ENCODE measurements at regions not wholly inside any gene's neighbourhood (a gene's known extent, or its start where the extent isn't known, plus 50 kb on each side); places are given as distances from the start of the nearest gene placed in this dataset.
"Not testable (repeated sequence)": the region's sequence is repeated elsewhere in the genome, so short reads cannot be mapped to it uniquely, and the experiment has no call there.

- DNase-seq (no peak), ATAC-seq (no peak)
Measured at GRCh38 chr3:194189243-194189791, 53.4 kb downstream of the HES1 start.

DNA sequence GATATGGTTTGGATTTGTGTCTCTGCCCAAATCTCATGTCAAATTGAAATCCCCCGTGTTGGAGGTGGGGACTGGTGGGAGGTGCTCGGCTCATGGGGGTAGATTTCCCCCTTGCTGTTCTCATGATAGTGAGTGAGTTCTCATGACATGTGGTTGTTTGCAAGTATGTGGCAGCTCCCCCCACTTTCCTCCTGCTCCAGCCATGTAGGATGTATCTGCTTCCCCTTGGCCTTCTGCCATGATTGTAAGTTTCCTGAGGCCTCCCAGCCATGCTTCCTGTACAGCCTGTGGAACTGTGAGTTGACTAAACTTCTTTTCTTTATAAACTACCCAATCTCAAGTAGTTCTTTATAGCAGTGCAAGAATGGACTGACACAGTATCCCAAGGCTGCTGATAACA lies 55.9 kb downstream of the HES1 start:
- not testable (repeated sequence) for DNase-seq, ATAC-seq

GRCh38 chr3:194194051-194194756 lies 58.3 kb downstream of the HES1 start:
- peak; percentile 52 for ATAC-seq
- DNase-seq, result peak; percentile 15

DNA sequence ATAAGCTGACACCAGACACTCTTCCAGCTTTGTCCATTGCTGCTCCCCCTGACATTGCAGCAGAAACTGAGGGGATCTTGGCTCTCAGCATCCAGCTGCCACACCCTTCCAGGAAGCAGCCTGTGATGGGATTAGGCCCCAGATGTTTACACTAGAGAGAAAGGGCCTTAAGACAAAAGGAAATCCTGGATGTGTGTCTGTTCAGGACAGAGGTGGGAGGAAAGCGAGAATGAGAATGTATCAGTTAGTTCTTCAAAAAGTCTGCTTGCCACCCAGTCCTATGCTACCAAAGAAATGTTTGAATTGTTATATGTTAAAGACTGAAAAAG lies 58.8 kb downstream of the HES1 start:
- DNase-seq (no peak), ATAC-seq (no peak)

DNA sequence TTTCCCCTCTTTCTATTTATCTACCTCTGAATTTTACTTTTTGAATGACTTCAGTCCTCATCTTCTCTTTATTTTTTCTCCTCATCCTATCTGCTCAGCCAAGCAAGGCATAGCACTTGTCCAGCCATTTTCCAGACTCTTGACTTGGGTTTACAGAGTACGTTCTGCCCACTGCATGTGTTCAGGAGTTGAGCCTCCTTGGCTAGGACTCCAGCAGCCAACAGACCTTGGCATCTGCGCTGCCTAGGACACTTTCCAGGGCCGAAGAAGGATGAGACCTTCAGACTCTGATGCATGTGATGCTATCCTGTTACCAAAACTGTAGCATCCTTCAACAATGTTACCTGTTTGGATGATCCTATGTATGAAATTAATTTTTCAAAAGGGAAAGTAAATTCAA lies 59.7 kb downstream of the HES1 start:
- ATAC-seq (no peak), DNase-seq (no peak)

GRCh38 chr3:194196876-194197275 lies 60.9 kb downstream of the HES1 start:
- ATAC-seq (no peak), DNase-seq (no peak)

DNA sequence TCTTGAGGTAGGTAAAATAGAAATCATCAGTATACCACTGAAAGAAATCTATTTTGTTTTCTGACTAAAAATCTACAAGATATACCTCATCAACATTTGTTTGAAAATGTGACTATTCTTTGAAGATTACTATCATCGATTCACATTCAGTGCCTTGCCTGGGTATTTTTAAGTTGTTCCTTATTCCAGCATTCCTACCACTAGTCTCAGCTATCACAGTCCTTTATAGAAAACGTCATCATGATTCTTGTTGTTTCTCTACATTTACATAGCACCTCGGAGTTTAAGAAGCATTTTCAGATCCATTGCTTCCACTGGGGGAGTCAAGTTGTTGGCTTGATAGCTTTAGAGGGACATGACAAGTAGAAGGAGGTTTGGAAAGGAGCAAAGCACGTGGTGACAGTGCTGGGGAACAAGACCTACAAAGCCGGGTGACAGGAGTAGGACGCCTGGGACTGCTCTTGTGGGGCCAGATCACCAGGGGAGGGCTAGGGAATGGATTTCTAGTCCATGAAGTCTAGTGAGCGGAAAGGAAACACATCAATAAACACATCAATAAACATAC lies 61.5 kb downstream of the HES1 start:
- ATAC-seq, result no peak

DNA sequence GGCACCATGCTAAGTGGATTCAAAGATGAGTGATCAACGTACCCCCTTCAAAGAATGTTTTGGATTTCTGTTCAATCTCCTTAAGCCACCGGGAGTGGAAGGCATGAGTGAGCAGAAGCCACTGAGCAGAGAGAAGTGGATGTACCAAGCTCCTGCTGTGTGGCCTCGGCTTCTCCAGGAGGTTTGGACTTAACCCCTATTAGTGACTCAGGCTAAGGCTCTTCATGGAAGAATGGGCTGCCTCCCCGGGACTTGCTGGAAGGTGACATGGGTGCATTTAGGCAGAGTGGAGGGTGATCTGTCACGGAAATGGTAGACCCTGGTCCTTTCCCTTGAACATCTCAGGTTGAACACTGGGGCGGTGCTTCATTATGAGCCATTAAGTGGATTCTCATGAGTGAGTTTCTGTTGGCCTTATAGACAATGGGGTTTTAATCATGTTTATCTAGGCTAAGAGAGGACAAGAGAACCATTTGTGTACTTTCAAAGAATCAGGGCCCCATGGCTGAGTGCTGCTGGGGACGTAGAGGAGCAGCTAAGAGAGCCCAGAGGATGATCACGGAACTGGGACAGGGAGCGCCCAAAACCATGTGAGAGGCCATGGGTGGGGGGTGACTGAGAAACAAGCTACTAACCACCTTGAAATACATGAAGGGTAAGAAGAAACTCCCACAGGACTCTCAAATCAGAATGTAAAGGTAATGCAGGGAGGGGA lies 62.2 kb downstream of the HES1 start:
- no peak for ATAC-seq
- DNase-seq, result no peak

More for the DNA sequence above, 61.5 kb downstream of the HES1 start:
- no peak for DNase-seq

- no peak for DNase-seq
- no peak for ATAC-seq
Measured at GRCh38 chr3:194198938-194199337, 63.0 kb downstream of the HES1 start.

DNA sequence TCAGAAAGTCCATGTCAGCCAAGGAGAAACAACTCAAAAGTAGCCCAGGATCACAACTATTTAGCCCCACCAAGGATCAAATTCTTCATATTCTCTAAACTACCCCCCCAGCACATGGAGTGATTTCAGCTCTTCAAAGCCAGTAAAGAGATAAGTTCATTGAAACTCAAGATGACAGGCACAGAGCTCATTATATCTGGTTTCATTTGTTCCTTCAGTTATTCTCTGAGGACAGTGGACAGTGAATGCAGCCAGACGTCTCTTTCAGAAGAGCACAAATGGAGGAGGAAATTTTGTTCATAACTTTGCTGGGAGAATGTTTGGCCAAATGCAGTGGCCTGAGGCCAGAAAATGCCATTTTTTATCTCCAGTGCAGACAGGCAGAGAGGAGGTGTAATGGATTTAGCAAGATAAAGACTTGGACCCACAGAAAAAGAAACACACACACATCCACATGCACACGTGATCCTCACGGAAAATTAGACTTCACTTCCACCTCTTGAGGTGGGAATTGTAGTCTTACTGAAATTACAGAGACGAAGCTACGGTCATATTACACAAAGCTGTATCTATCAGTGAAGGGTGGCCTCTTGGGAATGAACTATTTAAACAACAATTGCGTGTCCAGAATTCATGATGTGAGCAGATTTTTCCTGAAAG lies 64.6 kb downstream of the HES1 start:
- DNase-seq (no peak), ATAC-seq (no peak)

DNA sequence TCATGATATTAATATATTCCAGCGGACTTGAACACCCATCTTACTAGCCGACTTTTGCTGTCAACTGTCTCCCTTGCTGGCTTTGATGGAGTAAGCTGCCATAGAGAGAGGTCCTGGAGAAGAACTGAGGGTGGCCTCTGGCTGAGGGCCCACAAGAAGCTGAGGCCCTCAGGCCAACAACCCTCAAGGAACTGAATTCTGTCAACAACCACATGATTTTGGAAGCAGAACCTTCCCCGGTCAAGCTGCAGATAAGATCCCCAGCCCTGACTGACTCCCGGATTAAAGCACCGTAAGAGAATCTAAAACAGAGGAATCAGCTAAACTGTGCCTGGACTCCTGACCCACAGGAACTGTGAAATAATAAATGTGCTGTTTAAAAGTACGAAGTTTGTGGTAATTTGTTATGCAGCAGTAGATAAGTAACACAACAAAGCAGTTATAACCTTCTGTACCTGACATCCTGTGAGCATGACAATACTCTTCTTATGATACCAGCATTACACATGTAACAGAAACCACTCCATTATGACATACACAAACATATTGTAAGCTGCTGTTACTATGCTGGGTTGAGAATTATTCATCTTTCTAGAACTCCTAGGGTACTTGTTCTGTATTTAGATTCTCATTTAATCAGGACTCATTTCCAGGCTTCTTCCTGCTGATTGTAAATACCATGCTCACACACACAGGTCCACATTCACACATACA lies 66.2 kb downstream of the HES1 start:
- no peak for ATAC-seq

GRCh38 chr3:194203482-194204041 lies 67.6 kb downstream of the HES1 start:
- ATAC-seq, result peak; percentile 61
- peak; percentile 10 for DNase-seq

More for the DNA sequence above, 66.2 kb downstream of the HES1 start:
- no peak for DNase-seq

- ATAC-seq (peak; percentile 66), DNase-seq (peak; percentile 30)
Measured at GRCh38 chr3:194204042-194204987, 68.4 kb downstream of the HES1 start.

- DNase-seq (peak; percentile 13), ATAC-seq (no peak)
Measured at GRCh38 chr3:194205675-194206133, 69.8 kb downstream of the HES1 start.

DNA sequence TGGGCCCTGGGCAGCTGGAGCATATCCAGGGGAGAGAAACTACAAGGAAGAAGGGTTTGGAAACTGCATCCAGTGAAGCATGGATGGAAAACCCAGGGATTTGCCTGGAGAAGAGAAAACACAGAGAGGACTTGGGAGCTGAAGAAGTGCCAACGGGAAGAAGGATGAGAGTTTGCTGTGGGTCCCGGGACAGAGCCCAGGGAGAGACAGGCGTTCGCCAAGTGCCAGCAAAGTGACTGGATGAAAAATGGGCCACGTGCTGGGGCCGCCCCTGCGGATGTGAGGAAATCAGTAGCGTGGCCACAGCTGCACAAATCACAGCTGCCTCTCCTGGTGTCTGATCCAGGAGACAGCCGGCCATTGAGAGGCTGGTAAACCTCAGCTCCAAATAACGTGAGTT lies 70.4 kb downstream of the HES1 start:
- ATAC-seq (no peak), DNase-seq (no peak)

GRCh38 chr3:194208709-194209108 lies 72.8 kb downstream of the HES1 start:
- ATAC-seq (no peak), DNase-seq (no peak)

GRCh38 chr3:194212161-194212844 lies 76.4 kb downstream of the HES1 start:
- no peak for ATAC-seq
- no peak for DNase-seq

DNA sequence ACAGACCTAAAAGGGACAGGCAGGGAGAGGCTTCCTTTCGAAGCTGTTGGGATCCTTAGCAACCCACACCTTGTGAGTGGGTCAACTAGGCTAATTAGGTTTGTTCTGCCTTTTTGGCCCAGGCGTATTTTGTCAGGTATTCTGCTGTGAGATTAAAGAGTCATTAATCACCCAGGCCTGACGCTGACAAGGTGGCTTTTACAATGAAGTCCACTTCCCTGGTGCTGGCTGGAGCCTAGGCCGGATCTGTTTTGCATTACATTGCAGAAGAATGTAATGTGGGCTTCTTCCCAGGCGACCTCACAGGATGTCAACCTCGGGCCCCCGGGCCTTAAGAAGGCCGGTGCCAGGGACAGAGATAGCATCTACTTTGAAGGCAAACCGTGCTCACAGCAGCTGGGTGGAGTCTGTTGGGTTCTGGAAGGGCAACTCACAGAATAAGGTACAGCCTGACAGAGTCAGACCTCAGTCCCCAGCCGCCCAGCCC lies 76.9 kb downstream of the HES1 start:
- no peak for DNase-seq
- no peak for ATAC-seq

GRCh38 chr3:194215392-194215791 lies 79.4 kb downstream of the HES1 start:
- DNase-seq, result no peak
- no peak for ATAC-seq
